ENCODE measurements at regions not wholly inside any gene's neighbourhood (a gene's known extent, or its start where the extent isn't known, plus 50 kb on each side); places are given as distances from the start of the nearest gene placed in this dataset.

GRCh38 chr7:81488210-81488609 lies 281.6 kb downstream of the HGF start:
- Histone ChIP-seq H4K20me1 (replicated peaks; ENCODE audit: control insufficient read depth, extremely low read depth, insufficient read depth, low read length) (no peaks in the 10 kb centered on the region), H3K9me3 (replicated peaks; ENCODE audit: control insufficient read depth, insufficient read depth, low read length) (no peaks in the 10 kb centered on the region), H3K36me3 (ENCODE audit: control insufficient read depth in 2 of 2, extremely low read depth in 1 of 2, insufficient read depth in 2 of 2, low read length in 2 of 2) (no peaks in the 10 kb centered on the region), H3K27me3 (ENCODE audit: control insufficient read depth in 2 of 2, insufficient read depth in 2 of 2, low read length in 2 of 2) (no peaks in the 10 kb centered on the region), H3K4me2 (ENCODE audit: insufficient read depth, low read length) (no peak overlapping the region), H2AFZ (ENCODE audit: low read depth, low read length) (no peak overlapping the region), H3K9me1 (replicated peaks; ENCODE audit: control insufficient read depth, extremely low read depth, insufficient read depth, low read length) (no peaks in the 10 kb centered on the region), H3K27ac (ENCODE audit: insufficient read depth, low read depth, low read length) (no peak overlapping the region), H3K4me1 (ENCODE audit: control insufficient read depth, extremely low read depth, insufficient read depth, low read length) (no peaks in the 10 kb centered on the region), H3K9ac (replicated peaks; ENCODE audit: extremely low read depth, insufficient read depth, low read length) (no peak overlapping the region), H3K79me2 (ENCODE audit: control insufficient read depth, insufficient read depth, low read length) (no peaks in the 10 kb centered on the region), H3K4me3 (replicated peaks in 1 of 3; ENCODE audit: insufficient read depth in 1 of 3, low read depth in 1 of 3, low read length in 3 of 3) (no peak overlapping the region)
- no peak for FAIRE-seq
- BruUV-seq (replicated peaks): no TSS peak
- ChIA-PET POLR2A (no interaction called here), CTCF (interaction anchor here (0.8 to 0.9 kb wide), 3 partner anchors 11 to 533 kb away, joined by 3 read pairs; no protein-coding TSS in a partner anchor)
- intact Hi-C loops (cut with micrococcal nuclease) (no loop called here), dilution Hi-C loops (cut with MboI; ENCODE audit: extremely low pct_ligation_motif_present, low sequenced_read_pairs) (no loop called here)
- TF ChIP-seq CTCF (IDR thresholded peaks at IDR 0.05; ENCODE audit: extremely low read depth in 1 of 2, insufficient read depth in 1 of 2, low read depth in 1 of 2, low read length in 2 of 2) (no peak), POLR2AphosphoS5 (IDR thresholded peaks at IDR 0.05; ENCODE audit: insufficient read depth, low read depth, low read length) (no peak), EZH2 (IDR thresholded peaks at IDR 0.05; ENCODE audit: borderline replicate concordance, low read depth, low read length, severe bottlenecking) (no peak), GATA2 (IDR thresholded peaks at IDR 0.05; ENCODE audit: insufficient read depth, insufficient read length, low read depth, low read length) (no peak), POLR2A (IDR thresholded peaks at IDR 0.05; ENCODE audit: low read depth, low read length) (no peak), JUN (IDR thresholded peaks at IDR 0.05; ENCODE audit: borderline replicate concordance, insufficient read depth, insufficient read length, low read depth) (no peak), FOS (IDR thresholded peaks at IDR 0.05; ENCODE audit: borderline replicate concordance, insufficient read depth, low read length) (no peak), MYC (IDR thresholded peaks at IDR 0.05; ENCODE audit: low read depth, low read length) (no peak), MAX (IDR thresholded peaks at IDR 0.05; ENCODE audit: insufficient read depth, insufficient read length) (no peak)
- no peak for DNase-seq (ENCODE audit: low read depth, low spot score)
